ENCODE measurements at regions not wholly inside any gene's neighbourhood (a gene's known extent, or its start where the extent isn't known, plus 50 kb on each side); places are given as distances from the start of the nearest gene placed in this dataset.

GRCh38 chr18:56068701-56069100 lies 480.7 kb upstream of the TCF4 start:
- no peak for ATAC-seq (ENCODE audit: low read depth)
- Histone ChIP-seq H3K27me3 (ENCODE audit: control insufficient read depth, insufficient read depth, low read length) (no peaks in the 10 kb centered on the region), H2BK5ac (ENCODE audit: low read depth, low read length, poor library complexity, severe bottlenecking) (no peak overlapping the region), H3K23ac (ENCODE audit: low read depth, low read length) (no peak overlapping the region), H2BK120ac (ENCODE audit: low read depth, low read length) (peak overlapping the region; percentile 43; the same call in 1 of the 2 replicates), H2BK15ac (ENCODE audit: low read depth, low read length) (peak overlapping the region; percentile 42; the same call in 1 of the 3 replicates), H4K8ac (ENCODE audit: low read depth in 2 of 2, low read length in 2 of 2) (peak overlapping the region in 1 of 2 experiments; percentile 41; a peak in 1 of 4 replicates), H3K18ac (ENCODE audit: low read depth, low read length) (no peak overlapping the region), H2BK20ac (ENCODE audit: low read depth, low read length) (peak overlapping the region; percentile 82; the same call in 1 of the 2 replicates), H3K36me3 (ENCODE audit: control insufficient read depth, insufficient read depth, low read length) (no peaks in the 10 kb centered on the region), H3K9ac (ENCODE audit: low read depth, low read length) (no peak overlapping the region), H3K9me1 (ENCODE audit: insufficient read depth, low read length) (peaks cover 7% of the 10 kb centered on the region; the same call in 1 of the 2 replicates), H2AK9ac (replicated peaks; ENCODE audit: low read depth, low read length, poor library complexity) (no peak overlapping the region), H2AFZ (replicated peaks; ENCODE audit: low read length, poor library complexity) (peak overlapping the region; percentile 58), H3K4me3 (ENCODE audit: insufficient read depth, low read depth, low read length) (no peak overlapping the region), H4K91ac (ENCODE audit: insufficient read depth, low read depth, low read length) (peak overlapping the region; percentile 62), H3K4me2 (ENCODE audit: low read depth, low read length) (no peak overlapping the region), H3K4ac (ENCODE audit: low read depth, low read length) (peak overlapping the region; percentile 23; the same call in 1 of the 2 replicates), H3K4me1 (ENCODE audit: control insufficient read depth, insufficient read depth, low read length) (peaks cover 3% of the 10 kb centered on the region), H3K9me3 (ENCODE audit: control insufficient read depth, insufficient read depth, low read length) (no peaks in the 10 kb centered on the region), H3K27ac (ENCODE audit: insufficient read depth, low read length) (no peak overlapping the region), H4K20me1 (ENCODE audit: insufficient read depth, low read length) (no peaks in the 10 kb centered on the region), H3K56ac (ENCODE audit: extremely low read depth, insufficient read depth, low read length) (no peak overlapping the region), H2AK5ac (ENCODE audit: low read depth, low read length) (no peak overlapping the region), H3K14ac (replicated peaks; ENCODE audit: low read depth, low read length) (peak overlapping the region; percentile 38), H3K79me1 (ENCODE audit: low read depth in 1 of 2, low read length in 2 of 2) (no peaks in the 10 kb centered on the region), H4K5ac (ENCODE audit: low read depth, low read length) (no peak overlapping the region)
- TF ChIP-seq FOS (IDR thresholded peaks at IDR 0.05; ENCODE audit: low read depth, low read length) (no peak), USF2 (IDR thresholded peaks at IDR 0.05; ENCODE audit: low read depth, low read length) (no peak), MAFK (IDR thresholded peaks at IDR 0.05; ENCODE audit: low read depth, low read length) (no peak), RAD21 (IDR thresholded peaks at IDR 0.05; ENCODE audit: low read length) (no peak), MXI1 (IDR thresholded peaks at IDR 0.05; ENCODE audit: borderline replicate concordance, low read depth, low read length) (no peak), RCOR1 (IDR thresholded peaks at IDR 0.05; ENCODE audit: insufficient replicate concordance, low read length) (no peak), ELK1 (IDR thresholded peaks at IDR 0.05; ENCODE audit: borderline replicate concordance, low read depth, low read length) (no peak), POLR2A (IDR thresholded peaks at IDR 0.05; ENCODE audit: low read depth, low read length) (no peak), CHD1 (IDR thresholded peaks at IDR 0.05; ENCODE audit: low read depth, low read length) (no peak), MAZ (IDR thresholded peaks at IDR 0.05; ENCODE audit: borderline replicate concordance, low read depth, low read length) (no peak), SMC3 (IDR thresholded peaks at IDR 0.05; ENCODE audit: low read depth, low read length) (no peak)
- TF ChIP-seq, protein P1, sequence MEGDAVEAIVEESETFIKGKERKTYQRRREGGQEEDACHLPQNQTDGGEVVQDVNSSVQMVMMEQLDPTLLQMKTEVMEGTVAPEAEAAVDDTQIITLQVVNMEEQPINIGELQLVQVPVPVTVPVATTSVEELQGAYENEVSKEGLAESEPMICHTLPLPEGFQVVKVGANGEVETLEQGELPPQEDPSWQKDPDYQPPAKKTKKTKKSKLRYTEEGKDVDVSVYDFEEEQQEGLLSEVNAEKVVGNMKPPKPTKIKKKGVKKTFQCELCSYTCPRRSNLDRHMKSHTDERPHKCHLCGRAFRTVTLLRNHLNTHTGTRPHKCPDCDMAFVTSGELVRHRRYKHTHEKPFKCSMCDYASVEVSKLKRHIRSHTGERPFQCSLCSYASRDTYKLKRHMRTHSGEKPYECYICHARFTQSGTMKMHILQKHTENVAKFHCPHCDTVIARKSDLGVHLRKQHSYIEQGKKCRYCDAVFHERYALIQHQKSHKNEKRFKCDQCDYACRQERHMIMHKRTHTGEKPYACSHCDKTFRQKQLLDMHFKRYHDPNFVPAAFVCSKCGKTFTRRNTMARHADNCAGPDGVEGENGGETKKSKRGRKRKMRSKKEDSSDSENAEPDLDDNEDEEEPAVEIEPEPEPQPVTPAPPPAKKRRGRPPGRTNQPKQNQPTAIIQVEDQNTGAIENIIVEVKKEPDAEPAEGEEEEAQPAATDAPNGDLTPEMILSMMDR (conservative IDR thresholded peaks at IDR 0.05; ENCODE audit: low read depth, low read length): no peak
- intact Hi-C loops (cut with micrococcal nuclease): no loop called here
- WGBS, 2 experiments (ENCODE audit: extremely low coverage in 2 of 2, insufficient read length in 1 of 2): no CpG with 5 or more reads among the region's 5 CpGs
- CTCF ChIA-PET: no interaction called here
- in situ Hi-C loops (cut with MboI; ENCODE audit: low sequenced_read_pairs): no loop called here
- DNase-seq: no peak
- POLR2A ChIA-PET (ENCODE audit: unreplicated experiment): no interaction called here
- BruUV-seq (replicated peaks): no TSS peak
- dilution Hi-C loops (cut with HindIII; ENCODE audit: low sequenced_read_pairs, unreplicated experiment): no loop called here

Measured in IMR-90 (cell line).